GM12878 (cell line): ENCODE measurements at regions not wholly inside any gene's neighbourhood (a gene's known extent, or its start where the extent isn't known, plus 50 kb on each side); places are given as distances from the start of the nearest gene placed in this dataset.

ENCODE experiments used
- ATAC-seq: fragments of 200-7000 bp; cut with Tn5 transposase; 3 replicates; pipeline ENCODE4 v1.9.1; 2020; ENCODE audit warnings: mild to moderate bottlenecking, moderate library complexity
- BruUV-seq: library from RNA; stranded (reverse); fragments of 400-500 nt; replicated peaks from 2 replicates; lab custom pipeline; 2021; lab: Mats Ljungman, UMichigan
- CTCF ChIA-PET: fragments of 300-600 bp; sonication (Branson Sonifier 250); formaldehyde crosslinking; extraction: SDS; loops from one replicate; lab custom pipeline; 2021; ENCODE audit warnings: inconsistent platforms; lab: Yijun Ruan, JAX
- POLR2A ChIA-PET: fragments of 350-600 bp; formaldehyde crosslinking; extraction: SDS; loops from one replicate; lab custom pipeline; 2021; ENCODE audit warnings: inconsistent platforms; lab: Charles Lee
- RAD21 ChIA-PET: fragments of 300-600 bp; sonication (Branson Sonifier 250); formaldehyde crosslinking; loops from one replicate; lab custom pipeline; 2023; ENCODE audit warnings: antibody characterized with exemption; ENCODE audit not compliant: unreplicated experiment; lab: Charles Lee
- SMC1A ChIA-PET: fragments of 300-600 bp; sonication (Branson Sonifier 250); formaldehyde crosslinking; loops from one replicate; lab custom pipeline; 2023; ENCODE audit not compliant: unreplicated experiment, uncharacterized antibody; lab: Charles Lee
- DNase-seq: peaks from one replicate; pipeline ENCODE4 v3.0.0-alpha.2; 2011; ENCODE audit warnings: low read depth, low spot score
- FAIRE-seq: peaks from 3 replicates; lab custom pipeline; 2011; peaks lifted over from hg19 to GRCh38; lab: Jason Lieb, UNC
- H2AFZ ChIP-seq: 2 replicates; pipeline ENCODE4 v1.6.0; 2011; ENCODE audit warnings: low read depth, low read length, control low read depth; ENCODE audit not compliant: control insufficient read depth
- H3K27ac ChIP-seq: 2 replicates; pipeline ENCODE4 v1.5.1; 2011; ENCODE audit warnings: control low read depth; ENCODE audit not compliant: control insufficient read depth, insufficient read depth
- H3K27me3 ChIP-seq, 2 experiments: replicated peaks in 1 of 2; 2 replicates each; pipeline versions ENCODE4 v1.6.0 to v1.6.1; 2011; ENCODE audit warnings: low read length in 1 of 2; ENCODE audit not compliant: control insufficient read depth in 2 of 2, insufficient read depth in 2 of 2
- H3K36me3 ChIP-seq, 2 experiments: 2 replicates each; pipeline ENCODE4 v1.5.1; 2011; ENCODE audit warnings: low read length in 1 of 2; ENCODE audit not compliant: control insufficient read depth in 2 of 2, insufficient read depth in 2 of 2
- H3K4me1 ChIP-seq: 2 replicates; pipeline ENCODE4 v1.6.1; 2011; ENCODE audit warnings: mild to moderate bottlenecking, low read length, moderate library complexity, mixed read lengths; ENCODE audit not compliant: control insufficient read depth, insufficient read depth
- H3K4me2 ChIP-seq: 2 replicates; pipeline ENCODE4 v1.6.0; 2011; ENCODE audit warnings: control low read depth; ENCODE audit not compliant: control insufficient read depth, insufficient read depth
- H3K4me3 ChIP-seq: fragments of 200-600 bp; sonication (generic); 2 replicates; pipeline ENCODE4 v1.5.1; 2016
- H3K79me2 ChIP-seq: 2 replicates; pipeline ENCODE4 v1.6.0; 2011; ENCODE audit warnings: low read length; ENCODE audit not compliant: control insufficient read depth, insufficient read depth
- H3K9ac ChIP-seq: 2 replicates; pipeline ENCODE4 v1.8.0; 2011; ENCODE audit warnings: low read length, control low read depth, mixed read lengths; ENCODE audit not compliant: control insufficient read depth, insufficient read depth
- H3K9me3 ChIP-seq: replicated peaks from 3 replicates; pipeline ENCODE4 v1.5.1; 2011; ENCODE audit warnings: mild to moderate bottlenecking, low read length; ENCODE audit not compliant: control insufficient read depth, insufficient read depth
- H4K20me1 ChIP-seq: 2 replicates; pipeline ENCODE4 v1.6.0; 2011; ENCODE audit not compliant: control insufficient read depth, insufficient read depth
- CREB1 ChIP-seq: IDR thresholded peaks from 2 replicates; pipeline ENCODE4 v1.6.1; 2012; ENCODE audit warnings: low read depth, mild to moderate bottlenecking, inconsistent platforms
- EED ChIP-seq: sonication (generic); IDR thresholded peaks from 2 replicates; pipeline ENCODE4 v1.6.1; 2016; ENCODE audit warnings: antibody characterized with exemption, low read depth
- ETV6 ChIP-seq, 2 experiments: fragments of 450-650 bp in 1 of 2; IDR thresholded peaks in 1 of 2; conservative IDR thresholded peaks in 1 of 2; 2 replicates each; pipeline ENCODE4 v1.6.1; 2014; ENCODE audit warnings: antibody characterized with exemption in 1 of 2, borderline replicate concordance in 1 of 2, low read depth in 1 of 2, mild to moderate bottlenecking in 1 of 2, moderate library complexity in 1 of 2
- NR2F1 ChIP-seq: fragments of 450-650 bp; conservative IDR thresholded peaks from 2 replicates; pipeline ENCODE4 v1.6.1; 2017; ENCODE audit warnings: mild to moderate bottlenecking
- RAD21 ChIP-seq: IDR thresholded peaks from 2 replicates; pipeline ENCODE4 v1.6.1; 2011; ENCODE audit warnings: mild to moderate bottlenecking, low read depth, low read length, moderate library complexity; ENCODE audit not compliant: insufficient read depth
- RELB ChIP-seq: fragments of 450-650 bp; IDR thresholded peaks from 2 replicates; pipeline ENCODE4 v1.6.1; 2017; ENCODE audit warnings: low read depth, mild to moderate bottlenecking, moderate library complexity
- RUNX3 ChIP-seq: IDR thresholded peaks from 2 replicates; pipeline ENCODE4 v1.6.1; 2012; ENCODE audit warnings: low read length, inconsistent platforms
- SKIL ChIP-seq: fragments of 450-650 bp; IDR thresholded peaks from 2 replicates; pipeline ENCODE4 v1.6.1; 2017; ENCODE audit warnings: mild to moderate bottlenecking, low read depth, inconsistent platforms; ENCODE audit not compliant: poor library complexity, severe bottlenecking
- SMAD5 ChIP-seq: IDR thresholded peaks from 2 replicates; pipeline ENCODE4 v1.6.1; 2016; ENCODE audit warnings: antibody characterized with exemption, low read depth
- SREBF2 ChIP-seq: IDR thresholded peaks from 2 replicates; pipeline ENCODE4 v1.6.1; 2012; ENCODE audit warnings: mild to moderate bottlenecking, low read length
- SRF ChIP-seq, 2 experiments: IDR thresholded peaks; 2 replicates each; pipeline ENCODE4 v1.6.1; 2011; ENCODE audit warnings: low read depth in 2 of 2, low read length in 2 of 2, mild to moderate bottlenecking in 1 of 2, moderate library complexity in 1 of 2
- ZNF207 ChIP-seq: fragments of 450-650 bp; IDR thresholded peaks from 2 replicates; pipeline ENCODE4 v1.6.1; 2014; ENCODE audit warnings: antibody characterized with exemption, mild to moderate bottlenecking, borderline replicate concordance
- ZNF217 ChIP-seq: fragments of 450-650 bp; IDR thresholded peaks from 2 replicates; pipeline ENCODE4 v1.6.1; 2017; ENCODE audit warnings: antibody characterized with exemption, mild to moderate bottlenecking
- WGBS: methylation state at CpG from one replicate; pipeline ENCODE4 v1.1.6; 2016; ENCODE audit warnings: low lambda C conversion rate; ENCODE audit not compliant: insufficient replicate concordance, insufficient coverage; ENCODE audit errors: missing lambda C conversion rate; 5-methylcytosine and 5-hydroxymethylcytosine counted together
- in situ Hi-C: fragments of 300-500 bp; cut with MboI; formaldehyde crosslinking; loops from 9 replicates; pipeline ENCODE4 v1.14.3; 2018; ENCODE audit warnings: mixed read lengths
- intact Hi-C: fragments of 100-400 bp; cut with micrococcal nuclease; formaldehyde crosslinking; loops from one replicate; pipeline ENCODE4 v1.14.2; 2022; ENCODE audit not compliant: unreplicated experiment

- no peak for TF ChIP-seq RUNX3
- no peak for TF ChIP-seq ZNF207
- TF ChIP-seq SREBF2: no peak
- TF ChIP-seq SMAD5: no peak
- TF ChIP-seq EED: no peak
- TF ChIP-seq SRF (IDR thresholded peaks at IDR 0.05; ENCODE audit: low read depth in 2 of 2, low read length in 2 of 2): no peak
- TF ChIP-seq CREB1: no peak
- no peak for TF ChIP-seq RELB
These were observed 87.3 kb upstream of the INSIG1 start (continued) for GRCh38 chr7:155210356-155210755.

- Histone ChIP-seq H4K20me1 (no peaks in the 10 kb centered on the region), H3K9me3 (no peaks in the 10 kb centered on the region), H3K4me3 (no peak overlapping the region), H2AFZ (no peak overlapping the region), H3K27ac (no peak overlapping the region), H3K9ac (no peak overlapping the region), H3K36me3 (no peaks in the 10 kb centered on the region), H3K4me2 (no peak overlapping the region), H3K27me3 (no peaks in the 10 kb centered on the region), H3K4me1 (peaks cover 8% of the 10 kb centered on the region), H3K79me2 (no peaks in the 10 kb centered on the region)
- BruUV-seq: no TSS peak
- CTCF ChIA-PET: no interaction called here
- WGBS: 73% methylated on average over 6 of the region's 6 CpGs
- intact Hi-C loops: no loop called here
- RAD21 ChIA-PET: no interaction called here
- POLR2A ChIA-PET: no interaction called here
- SMC1A ChIA-PET: no interaction called here
- ATAC-seq (no peak), DNase-seq (no peak), FAIRE-seq (no peak)
- in situ Hi-C loops: no loop called here
- TF ChIP-seq ZNF217: no peak
- TF ChIP-seq NR2F1: no peak
- TF ChIP-seq ETV6 (conservative IDR thresholded peaks at IDR 0.05 in 1 of 2, IDR thresholded peaks at IDR 0.05 in 1 of 2; ENCODE audit: borderline replicate concordance in 1 of 2, low read depth in 1 of 2): no peak
- no peak for TF ChIP-seq SKIL
- TF ChIP-seq RELB: no peak
- no peak for TF ChIP-seq RAD21
These were observed 86.5 kb upstream of the INSIG1 start for GRCh38 chr7:155211173-155211572.
